Upper lobe of left lung (tissue), 4 donors: ENCODE measurements at regions not wholly inside any gene's neighbourhood (a gene's known extent, or its start where the extent isn't known, plus 50 kb on each side); places are given as distances from the start of the nearest gene placed in this dataset.

Experiments
- EP300 ChIP-seq, 4 donors: sonication (generic); formaldehyde crosslinking; IDR thresholded peaks; one replicate each; pipeline ENCODE4 v1.5.1; 2017; ENCODE audit warnings: antibody characterized with exemption in 4 of 4, control low read depth in 2 of 4
- POLR2A ChIP-seq, 4 donors: fragments of 450-650 bp; IDR thresholded peaks; one replicate each; pipeline ENCODE4 v1.5.1; 2016 to 2017; ENCODE audit warnings: antibody characterized with exemption in 4 of 4, mild to moderate bottlenecking in 2 of 4
- POLR2AphosphoS5 ChIP-seq, 2 donors: sonication (generic); formaldehyde crosslinking; IDR thresholded peaks; one replicate each; pipeline ENCODE4 v1.5.1; 2017; ENCODE audit warnings: antibody characterized with exemption in 2 of 2
- TF ChIP-seq, protein P1 (sequence below), 6 experiments: fragments of 450-650 bp in 4 of 6; fragments of 200-600 bp in 2 of 6; sonication (generic) in 2 of 6; IDR thresholded peaks; one replicate each; pipeline ENCODE4 v1.5.1; 2016 to 2019; ENCODE audit warnings: antibody characterized with exemption in 6 of 6

- TF ChIP-seq, protein P1, sequence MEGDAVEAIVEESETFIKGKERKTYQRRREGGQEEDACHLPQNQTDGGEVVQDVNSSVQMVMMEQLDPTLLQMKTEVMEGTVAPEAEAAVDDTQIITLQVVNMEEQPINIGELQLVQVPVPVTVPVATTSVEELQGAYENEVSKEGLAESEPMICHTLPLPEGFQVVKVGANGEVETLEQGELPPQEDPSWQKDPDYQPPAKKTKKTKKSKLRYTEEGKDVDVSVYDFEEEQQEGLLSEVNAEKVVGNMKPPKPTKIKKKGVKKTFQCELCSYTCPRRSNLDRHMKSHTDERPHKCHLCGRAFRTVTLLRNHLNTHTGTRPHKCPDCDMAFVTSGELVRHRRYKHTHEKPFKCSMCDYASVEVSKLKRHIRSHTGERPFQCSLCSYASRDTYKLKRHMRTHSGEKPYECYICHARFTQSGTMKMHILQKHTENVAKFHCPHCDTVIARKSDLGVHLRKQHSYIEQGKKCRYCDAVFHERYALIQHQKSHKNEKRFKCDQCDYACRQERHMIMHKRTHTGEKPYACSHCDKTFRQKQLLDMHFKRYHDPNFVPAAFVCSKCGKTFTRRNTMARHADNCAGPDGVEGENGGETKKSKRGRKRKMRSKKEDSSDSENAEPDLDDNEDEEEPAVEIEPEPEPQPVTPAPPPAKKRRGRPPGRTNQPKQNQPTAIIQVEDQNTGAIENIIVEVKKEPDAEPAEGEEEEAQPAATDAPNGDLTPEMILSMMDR (IDR thresholded peaks at IDR 0.05) = no peak
- TF ChIP-seq POLR2A (IDR thresholded peaks at IDR 0.05) = no peak
- no peak for TF ChIP-seq POLR2AphosphoS5 (IDR thresholded peaks at IDR 0.05)
- TF ChIP-seq EP300 (IDR thresholded peaks at IDR 0.05) = no peak
Measured at GRCh38 chr9:87319656-87320055, 178.0 kb upstream of the DAPK1 start.
